ENCODE measurements at regions not wholly inside any gene's neighbourhood (a gene's known extent, or its start where the extent isn't known, plus 50 kb on each side); places are given as distances from the start of the nearest gene placed in this dataset.

DNA sequence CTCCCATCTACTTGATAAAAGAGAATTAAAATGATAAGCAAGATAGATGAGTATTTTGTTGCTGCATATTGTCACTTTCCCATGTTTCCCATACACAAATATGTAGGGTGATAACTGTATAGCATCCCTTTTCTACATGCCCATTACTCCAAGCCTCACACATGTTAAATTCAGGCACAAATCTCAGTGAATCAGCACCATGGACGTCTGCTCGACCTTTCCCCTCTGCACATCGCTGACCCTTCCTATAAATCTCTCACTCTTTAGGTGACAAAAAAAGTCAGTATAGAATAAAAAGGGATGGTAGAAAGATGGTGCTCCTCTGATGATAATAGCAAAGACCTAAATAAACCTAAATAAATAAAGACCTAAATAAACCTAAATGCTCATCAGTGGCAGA lies 1097.7 kb upstream of the C9orf72 start:
- CTCF ChIA-PET, result no interaction called here
- dilution Hi-C loops (cut with HindIII; ENCODE audit: low sequenced_read_pairs, unreplicated experiment), result no loop called here

More for the DNA sequence above, 1097.7 kb upstream of the C9orf72 start:
- Histone ChIP-seq H3K9me1 (ENCODE audit: insufficient read depth, low read length) (no peaks in the 10 kb centered on the region), H3K4me1 (ENCODE audit: control insufficient read depth, insufficient read depth, low read length) (no peaks in the 10 kb centered on the region), H4K20me1 (ENCODE audit: insufficient read depth, low read length) (no peaks in the 10 kb centered on the region), H3K4me2 (ENCODE audit: low read depth, low read length) (no peak overlapping the region), H2AK5ac (ENCODE audit: low read depth, low read length) (no peak overlapping the region), H3K36me3 (ENCODE audit: control insufficient read depth, insufficient read depth, low read length) (no peaks in the 10 kb centered on the region), H3K9me3 (ENCODE audit: control insufficient read depth, insufficient read depth, low read length) (no peaks in the 10 kb centered on the region), H2BK5ac (ENCODE audit: low read depth, low read length, poor library complexity, severe bottlenecking) (no peak overlapping the region), H3K4me3 (ENCODE audit: insufficient read depth, low read depth, low read length) (no peak overlapping the region), H3K27ac (ENCODE audit: insufficient read depth, low read length) (no peak overlapping the region), H4K91ac (ENCODE audit: insufficient read depth, low read depth, low read length) (no peak overlapping the region), H3K27me3 (ENCODE audit: control insufficient read depth, insufficient read depth, low read length) (no peaks in the 10 kb centered on the region), H4K8ac (ENCODE audit: low read depth in 2 of 2, low read length in 2 of 2) (no peak overlapping the region), H2BK15ac (ENCODE audit: low read depth, low read length) (no peak overlapping the region), H2BK120ac (ENCODE audit: low read depth, low read length) (no peak overlapping the region), H3K4ac (ENCODE audit: low read depth, low read length) (no peak overlapping the region), H3K18ac (ENCODE audit: low read depth, low read length) (no peak overlapping the region), H3K56ac (ENCODE audit: extremely low read depth, insufficient read depth, low read length) (no peak overlapping the region), H4K5ac (ENCODE audit: low read depth, low read length) (no peak overlapping the region), H2AK9ac (replicated peaks; ENCODE audit: low read depth, low read length, poor library complexity) (no peak overlapping the region), H3K14ac (replicated peaks; ENCODE audit: low read depth, low read length) (no peak overlapping the region), H3K79me1 (ENCODE audit: low read depth in 1 of 2, low read length in 2 of 2) (no peaks in the 10 kb centered on the region), H2BK20ac (ENCODE audit: low read depth, low read length) (no peak overlapping the region), H2AFZ (replicated peaks; ENCODE audit: low read length, poor library complexity) (no peak overlapping the region), H3K9ac (ENCODE audit: low read depth, low read length) (no peak overlapping the region), H3K23ac (ENCODE audit: low read depth, low read length) (no peak overlapping the region)
- DNase-seq (no peak), ATAC-seq (ENCODE audit: low read depth) (no peak)
- no peak for TF ChIP-seq POLR2A (IDR thresholded peaks at IDR 0.05; ENCODE audit: low read depth, low read length)
- TF ChIP-seq FOS (IDR thresholded peaks at IDR 0.05; ENCODE audit: low read depth, low read length), result no peak
- no peak for TF ChIP-seq USF2 (IDR thresholded peaks at IDR 0.05; ENCODE audit: low read depth, low read length)
- TF ChIP-seq SMC3 (IDR thresholded peaks at IDR 0.05; ENCODE audit: low read depth, low read length), result no peak
- TF ChIP-seq NFE2L2 (IDR thresholded peaks at IDR 0.05; ENCODE audit: low read depth, low read length), result no peak
- no peak for TF ChIP-seq RFX5 (IDR thresholded peaks at IDR 0.05; ENCODE audit: low read depth, low read length)
- no peak for TF ChIP-seq BHLHE40 (IDR thresholded peaks at IDR 0.05; ENCODE audit: low read depth, low read length)
- TF ChIP-seq MXI1 (IDR thresholded peaks at IDR 0.05; ENCODE audit: borderline replicate concordance, low read depth, low read length), result no peak
- TF ChIP-seq RAD21 (IDR thresholded peaks at IDR 0.05; ENCODE audit: low read length), result no peak
- intact Hi-C loops (cut with micrococcal nuclease) (no loop called here), in situ Hi-C loops (cut with MboI; ENCODE audit: low sequenced_read_pairs) (no loop called here)
- BruUV-seq (replicated peaks), result no TSS peak
- no CpG with 5 or more reads among the region's 3 CpGs for WGBS, 2 experiments (ENCODE audit: extremely low coverage in 2 of 2, insufficient read length in 1 of 2)
- POLR2A ChIA-PET (ENCODE audit: unreplicated experiment), result no interaction called here
